HG03280 (cell line): ENCODE measurements at regions not wholly inside any gene's neighbourhood (a gene's known extent, or its start where the extent isn't known, plus 50 kb on each side); places are given as distances from the start of the nearest gene placed in this dataset.

Experiments used
- ATAC-seq: cut with Tn5 transposase; IDR thresholded peaks from one replicate; pipeline ENCODE4 v1.9.1; 2021; ENCODE audit warnings: mild to moderate bottlenecking, moderate library complexity; ENCODE audit not compliant: unreplicated experiment

DNA sequence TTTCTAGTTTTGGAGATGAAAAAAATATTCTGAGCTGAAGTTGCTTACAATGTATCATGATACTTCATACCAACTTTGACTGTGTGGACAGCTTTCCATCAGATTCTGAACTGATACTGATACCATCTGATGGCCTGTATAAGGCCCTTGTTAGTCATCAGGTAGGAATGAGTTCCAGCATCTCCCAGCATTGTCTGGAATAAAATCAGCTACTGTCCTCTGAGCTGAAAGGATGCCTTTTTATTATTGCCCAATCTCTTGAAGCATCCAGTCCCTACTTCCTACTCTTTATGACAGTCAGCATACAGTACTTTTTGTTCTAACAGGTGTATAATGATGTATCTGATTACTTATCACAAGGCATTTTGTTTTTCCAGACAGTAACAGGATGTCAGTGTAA is 70.6 kb upstream of the EYA4 start:
- ATAC-seq, result no peak

DNA sequence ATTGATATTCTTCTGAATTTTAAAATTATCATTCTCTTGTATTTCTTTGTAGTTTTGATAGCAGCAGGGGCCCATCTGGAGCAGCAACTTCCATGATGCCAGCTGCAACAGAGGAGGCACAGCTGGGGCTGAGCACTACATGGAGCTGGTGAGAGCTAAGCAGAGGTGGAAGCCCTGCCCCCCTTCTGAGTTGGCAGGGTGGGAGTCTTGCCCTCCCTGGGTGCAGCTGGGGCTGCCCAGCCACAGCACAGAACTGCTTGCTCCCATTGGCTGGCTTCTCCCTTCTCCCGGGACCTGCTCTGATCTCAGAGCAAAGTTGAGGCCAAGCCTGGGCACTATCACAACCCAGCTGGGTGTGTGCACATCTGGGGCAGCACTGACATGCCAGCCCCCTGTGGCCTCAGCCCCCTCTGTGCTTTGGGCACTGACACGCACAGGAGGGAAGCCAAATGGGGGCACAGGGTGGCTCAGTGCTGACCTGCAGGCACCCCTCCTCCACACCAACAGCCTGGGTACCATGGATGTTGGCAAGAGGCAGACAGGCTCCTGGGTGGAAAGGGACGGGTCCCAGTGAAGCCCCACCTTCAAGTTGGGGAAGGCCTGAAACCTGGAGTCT is 69.1 kb upstream of the EYA4 start:
- no peak for ATAC-seq

DNA sequence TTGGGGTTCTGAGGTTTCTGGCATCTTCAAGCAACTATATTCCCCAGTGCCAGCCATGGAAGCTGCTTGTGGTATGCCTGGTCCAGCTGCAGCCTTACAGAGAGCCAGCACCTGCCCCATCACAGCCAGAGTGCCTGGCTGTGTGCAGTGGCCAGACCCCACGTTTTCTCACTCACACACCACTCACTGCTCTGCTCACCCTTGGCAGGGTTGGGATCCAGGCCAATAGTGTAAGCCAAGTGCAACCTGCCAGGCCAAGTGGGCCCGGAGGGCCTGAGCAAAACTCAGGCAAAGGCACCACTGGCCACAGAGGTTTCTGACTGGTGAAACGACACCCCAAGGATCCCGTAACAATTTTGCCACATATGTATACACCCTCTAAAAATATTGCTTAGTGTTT is 67.9 kb upstream of the EYA4 start:
- ATAC-seq, result no peak

DNA sequence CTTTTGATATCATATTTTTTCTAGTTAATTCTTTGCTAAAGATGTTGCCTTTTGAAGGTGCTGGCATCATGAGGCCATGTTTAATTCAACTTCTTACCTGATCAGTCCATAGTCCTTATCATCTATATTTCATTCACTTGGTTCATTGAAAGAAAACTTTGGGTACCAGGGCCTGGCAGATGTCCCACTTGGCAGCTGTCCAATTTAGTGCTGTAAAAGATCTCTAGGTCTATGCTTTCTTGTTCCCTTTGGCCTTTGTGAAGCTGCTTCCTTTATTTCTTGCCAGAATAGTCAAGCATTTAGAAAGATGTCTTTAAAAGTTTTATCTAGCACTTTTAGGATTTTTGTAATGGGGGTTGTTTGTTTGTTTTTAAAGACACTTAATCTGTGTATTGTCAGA is 61.7 kb upstream of the EYA4 start:
- ATAC-seq, result no peak

DNA sequence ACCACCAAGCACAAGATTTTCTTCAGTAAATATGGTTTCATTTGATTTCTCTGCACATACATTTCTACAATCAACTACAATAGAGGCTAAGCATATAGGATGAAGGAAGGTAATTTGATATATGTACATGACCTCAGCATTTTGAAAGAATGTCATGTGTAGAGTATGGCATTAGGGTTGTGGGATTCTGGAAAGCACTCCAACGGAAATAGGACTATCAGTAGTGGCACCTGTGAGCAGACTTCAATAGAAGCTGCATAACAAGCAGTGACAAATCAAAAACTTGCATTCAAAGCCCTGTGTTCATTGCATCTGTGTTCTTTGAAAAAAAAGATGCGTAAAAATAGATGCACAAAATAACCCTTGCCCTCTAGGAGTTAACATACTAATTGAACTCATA is 57.5 kb upstream of the EYA4 start:
- ATAC-seq, result no peak

DNA sequence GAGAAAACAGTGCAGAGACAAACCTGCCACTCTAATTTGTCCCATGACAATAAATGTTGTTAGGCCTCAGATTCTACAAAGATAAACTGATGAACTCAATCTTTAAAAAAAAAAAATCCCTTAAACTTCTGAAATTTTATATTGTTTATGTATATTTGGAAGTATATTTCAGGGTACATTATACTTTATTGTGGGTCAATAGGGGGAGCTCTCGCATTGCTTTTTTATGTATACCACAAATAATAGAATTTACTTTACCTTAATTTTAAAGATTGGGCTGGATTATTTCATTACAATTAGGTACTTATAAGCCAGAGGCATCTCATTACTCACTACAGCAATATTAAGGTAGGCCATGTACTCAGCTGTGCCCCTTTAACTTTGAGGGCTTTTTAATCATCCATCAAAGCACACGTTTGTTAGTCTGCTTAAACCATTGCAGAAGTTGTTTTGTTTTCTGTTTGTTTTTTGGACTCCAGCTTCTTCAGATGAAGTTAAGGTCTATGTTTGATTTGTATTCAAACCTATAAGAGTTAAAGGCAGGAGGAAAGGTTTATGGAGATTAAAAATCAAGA is 56.3 kb upstream of the EYA4 start:
- no peak for ATAC-seq

DNA sequence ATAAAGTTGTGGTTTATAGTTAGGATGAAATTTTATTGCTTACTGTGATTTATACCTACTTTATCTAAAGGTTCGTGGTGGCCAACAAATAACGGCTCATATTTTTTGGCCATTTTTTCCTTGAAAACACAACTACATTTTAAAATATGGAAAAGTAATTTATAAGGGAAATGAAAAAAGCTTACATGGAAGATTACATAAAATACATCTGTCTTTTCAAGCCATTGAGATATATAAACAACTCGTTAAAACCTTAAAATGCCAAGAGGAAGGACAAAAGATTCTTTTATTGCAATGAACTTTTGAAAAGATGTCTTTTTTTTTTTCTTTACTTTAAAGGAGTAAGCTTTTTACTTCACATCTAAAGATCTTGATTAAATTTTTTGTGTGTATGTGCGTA is 55.4 kb upstream of the EYA4 start:
- no peak for ATAC-seq

DNA sequence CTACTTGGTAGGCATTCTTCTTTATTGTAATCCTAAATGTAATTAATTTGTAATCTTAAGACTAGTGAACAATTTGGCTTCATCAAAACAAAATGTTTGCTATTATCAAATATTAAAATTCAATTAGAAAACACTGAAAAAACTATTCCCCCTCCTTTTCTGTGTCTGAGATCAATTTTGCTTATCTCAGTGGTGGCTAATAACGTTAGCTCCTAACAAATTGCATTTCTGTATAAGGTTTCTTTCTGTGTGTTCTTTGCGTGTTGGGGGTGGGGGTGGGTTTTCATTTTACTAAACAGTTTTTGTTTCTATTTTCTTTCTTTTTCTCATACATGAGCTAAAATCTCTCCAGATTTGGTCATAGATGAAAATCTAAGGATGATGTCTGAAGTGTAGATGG is 54.0 kb upstream of the EYA4 start:
- no peak for ATAC-seq

DNA sequence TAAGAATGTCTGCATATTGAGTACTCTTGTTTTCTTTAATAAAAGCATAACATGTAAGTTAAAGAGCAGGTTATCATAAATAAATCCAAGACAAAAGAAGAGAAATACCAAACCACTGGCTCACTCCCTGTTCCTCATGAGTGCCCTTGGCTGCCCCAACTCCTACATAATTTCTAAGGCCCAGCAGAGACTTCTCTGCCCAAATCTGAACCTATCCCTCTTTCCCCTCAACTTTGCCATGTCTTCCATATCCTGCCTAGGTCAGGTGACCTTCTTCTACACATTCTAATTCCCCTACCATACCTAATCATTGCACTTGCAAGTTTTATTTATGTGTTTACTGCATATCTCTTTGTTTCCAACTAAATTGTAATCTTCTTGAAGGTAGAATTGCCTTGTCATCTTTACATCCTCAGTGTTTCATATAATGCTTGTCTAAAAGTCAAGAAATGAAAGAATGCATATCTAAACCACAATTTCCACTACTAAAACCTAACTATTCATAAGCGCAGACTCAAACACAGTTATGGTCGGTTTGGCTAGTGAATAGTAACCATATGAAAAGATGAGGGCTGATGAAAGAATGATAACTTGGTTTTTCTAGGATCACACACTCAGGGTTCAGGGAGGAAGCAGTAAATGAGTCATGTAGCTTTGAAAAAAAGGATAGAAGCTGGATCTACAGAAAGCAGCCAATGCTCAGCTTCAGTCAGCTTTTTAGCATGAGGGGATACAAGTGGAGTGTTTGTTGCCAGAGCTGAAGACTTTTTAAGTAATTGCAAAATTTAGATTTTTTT is 53.3 kb upstream of the EYA4 start:
- no peak for ATAC-seq

DNA sequence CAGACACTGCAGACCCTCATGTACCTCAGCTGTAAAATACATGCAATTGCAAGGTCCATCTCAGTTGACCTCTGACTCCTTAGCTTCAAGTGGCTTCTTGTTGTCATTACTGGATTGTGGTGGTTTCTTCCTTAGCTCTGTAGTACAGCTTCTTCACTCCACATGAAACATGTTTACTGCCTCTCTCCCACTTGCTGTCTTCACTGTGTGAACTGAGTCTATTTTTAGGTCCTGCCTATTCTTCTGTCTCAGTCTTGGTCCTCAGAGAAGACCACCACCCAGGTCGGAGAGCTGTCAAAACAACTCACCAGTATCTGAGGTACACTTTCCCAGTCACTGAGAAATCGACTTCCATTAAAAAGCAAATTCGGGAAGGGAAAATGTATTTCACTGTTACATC is 50.2 kb upstream of the EYA4 start:
- ATAC-seq, result no peak

DNA sequence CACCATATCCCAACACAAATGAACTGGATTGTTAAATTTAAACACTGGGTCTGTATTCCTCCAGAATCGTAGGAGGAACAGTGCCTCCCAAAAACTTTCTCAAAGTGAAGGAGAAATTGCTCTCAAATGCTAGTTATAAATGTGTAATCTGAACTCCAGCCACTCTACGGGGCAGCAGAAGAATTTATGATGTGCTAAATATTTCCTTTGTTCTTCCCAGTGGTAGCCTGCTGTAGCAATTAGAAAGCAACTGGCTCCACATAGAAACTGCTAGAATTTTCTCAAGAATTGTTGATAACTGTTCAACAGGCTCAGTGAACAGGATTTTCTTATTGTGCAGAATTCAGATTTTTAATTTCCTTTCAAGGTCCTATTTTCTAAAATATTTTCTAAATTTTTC is 49.8 kb upstream of the EYA4 start:
- no peak for ATAC-seq
